ENCODE measurements at regions not wholly inside any gene's neighbourhood (a gene's known extent, or its start where the extent isn't known, plus 50 kb on each side); places are given as distances from the start of the nearest gene placed in this dataset.

- no peak for DNase-seq (ENCODE audit: extremely low read depth, insufficient read length)
- Histone ChIP-seq H3K27me3 (replicated peaks; ENCODE audit: control insufficient read depth, insufficient read depth, low read length) (no peaks in the 10 kb centered on the region), H3K4me3 (replicated peaks; ENCODE audit: low read depth, low read length) (no peak overlapping the region), H3K36me3 (ENCODE audit: control insufficient read depth, insufficient read depth, low read length) (no peaks in the 10 kb centered on the region)
- no peak for TF ChIP-seq CTCF (IDR thresholded peaks at IDR 0.05; ENCODE audit: insufficient read depth, low read length, poor library complexity, severe bottlenecking)
These were observed 244.4 kb downstream of the LRRIQ3 start for GRCh38 chr1:73953586-73953985.

- Histone ChIP-seq H3K4me3 (replicated peaks; ENCODE audit: low read depth, low read length) (no peak overlapping the region), H3K36me3 (ENCODE audit: control insufficient read depth, insufficient read depth, low read length) (no peaks in the 10 kb centered on the region), H3K27me3 (replicated peaks; ENCODE audit: control insufficient read depth, insufficient read depth, low read length) (no peaks in the 10 kb centered on the region)
- no peak for TF ChIP-seq CTCF (IDR thresholded peaks at IDR 0.05; ENCODE audit: insufficient read depth, low read length, poor library complexity, severe bottlenecking)
- DNase-seq (ENCODE audit: extremely low read depth, insufficient read length): no peak
These were observed 244.8 kb downstream of the LRRIQ3 start for GRCh38 chr1:73953186-73953585.

GRCh38 chr1:73948055-73948454 is 249.9 kb downstream of the LRRIQ3 start:
- DNase-seq (ENCODE audit: extremely low read depth, insufficient read length): no peak
- Histone ChIP-seq H3K4me3 (replicated peaks; ENCODE audit: low read depth, low read length) (no peak overlapping the region), H3K36me3 (ENCODE audit: control insufficient read depth, insufficient read depth, low read length) (no peaks in the 10 kb centered on the region), H3K27me3 (replicated peaks; ENCODE audit: control insufficient read depth, insufficient read depth, low read length) (no peaks in the 10 kb centered on the region)
- no peak for TF ChIP-seq CTCF (IDR thresholded peaks at IDR 0.05; ENCODE audit: insufficient read depth, low read length, poor library complexity, severe bottlenecking)

- no peak for TF ChIP-seq CTCF (IDR thresholded peaks at IDR 0.05; ENCODE audit: insufficient read depth, low read length, poor library complexity, severe bottlenecking)
- H3K36me3 ChIP-seq (ENCODE audit: control insufficient read depth, insufficient read depth, low read length): no peaks in the 10 kb centered on the region
- no peak overlapping the region for H3K4me3 ChIP-seq (replicated peaks; ENCODE audit: low read depth, low read length)
- no peaks in the 10 kb centered on the region for H3K27me3 ChIP-seq (replicated peaks; ENCODE audit: control insufficient read depth, insufficient read depth, low read length)
- no peak for DNase-seq (ENCODE audit: extremely low read depth, insufficient read length)
These were observed 251.0 kb downstream of the LRRIQ3 start for GRCh38 chr1:73947009-73947408.

GRCh38 chr1:73943270-73943669 is 254.7 kb downstream of the LRRIQ3 start:
- DNase-seq (ENCODE audit: extremely low read depth, insufficient read length): no peak
- H3K4me3 ChIP-seq (replicated peaks; ENCODE audit: low read depth, low read length): no peak overlapping the region
- no peak for TF ChIP-seq CTCF (IDR thresholded peaks at IDR 0.05; ENCODE audit: insufficient read depth, low read length, poor library complexity, severe bottlenecking)

GRCh38 chr1:73930293-73930692 is 267.7 kb downstream of the LRRIQ3 start:
- no peak for DNase-seq (ENCODE audit: extremely low read depth, insufficient read length)
- TF ChIP-seq CTCF (IDR thresholded peaks at IDR 0.05; ENCODE audit: insufficient read depth, low read length, poor library complexity, severe bottlenecking): no peak
- Histone ChIP-seq H3K27me3 (replicated peaks; ENCODE audit: control insufficient read depth, insufficient read depth, low read length) (no peaks in the 10 kb centered on the region), H3K4me3 (replicated peaks; ENCODE audit: low read depth, low read length) (no peak overlapping the region), H3K36me3 (ENCODE audit: control insufficient read depth, insufficient read depth, low read length) (no peaks in the 10 kb centered on the region)

More at GRCh38 chr1:73943270-73943669, 254.7 kb downstream of the LRRIQ3 start:
- Histone ChIP-seq H3K36me3 (ENCODE audit: control insufficient read depth, insufficient read depth, low read length) (no peaks in the 10 kb centered on the region), H3K27me3 (replicated peaks; ENCODE audit: control insufficient read depth, insufficient read depth, low read length) (no peaks in the 10 kb centered on the region)
